Islet of Langerhans (tissue), 1 donor: ENCODE measurements at regions not wholly inside any gene's neighbourhood (a gene's known extent, or its start where the extent isn't known, plus 50 kb on each side); places are given as distances from the start of the nearest gene placed in this dataset.

Experiments used
- FAIRE-seq: peaks from one replicate; lab custom pipeline; 2011; peaks lifted over from hg19 to GRCh38; lab: Jason Lieb, UNC

- FAIRE-seq, result no peak
These were observed 600.8 kb downstream of the DIAPH3 start for GRCh38 chr13:59562924-59563323.

GRCh38 chr13:59566561-59566960 is 597.2 kb downstream of the DIAPH3 start:
- FAIRE-seq, result no peak

- FAIRE-seq, result no peak
These were observed 595.4 kb downstream of the DIAPH3 start for GRCh38 chr13:59568306-59568705.

- FAIRE-seq, result no peak
These were observed 593.5 kb downstream of the DIAPH3 start for GRCh38 chr13:59570204-59570603.

DNA sequence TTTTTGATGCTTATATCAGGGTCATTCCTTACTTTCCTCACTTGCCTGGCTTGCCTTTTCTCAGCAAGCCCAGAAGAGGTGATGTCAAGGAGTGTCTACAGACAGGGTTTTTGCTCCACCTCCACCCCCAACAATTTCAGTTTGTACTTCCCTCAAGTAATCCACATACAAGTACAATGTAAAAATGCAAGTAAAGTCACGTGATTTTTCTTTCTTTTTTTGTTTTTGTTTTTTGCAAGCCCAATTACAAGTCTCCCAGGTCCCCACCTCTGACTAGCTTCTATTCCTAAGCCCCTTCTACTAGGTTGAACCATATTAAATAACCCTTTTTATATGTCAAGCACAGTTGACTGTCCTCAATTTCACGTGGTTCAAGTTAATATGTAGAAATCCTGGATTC is 579.6 kb downstream of the DIAPH3 start:
- no peak for FAIRE-seq

- no peak for FAIRE-seq
These were observed 578.7 kb downstream of the DIAPH3 start for GRCh38 chr13:59584761-59585670.

DNA sequence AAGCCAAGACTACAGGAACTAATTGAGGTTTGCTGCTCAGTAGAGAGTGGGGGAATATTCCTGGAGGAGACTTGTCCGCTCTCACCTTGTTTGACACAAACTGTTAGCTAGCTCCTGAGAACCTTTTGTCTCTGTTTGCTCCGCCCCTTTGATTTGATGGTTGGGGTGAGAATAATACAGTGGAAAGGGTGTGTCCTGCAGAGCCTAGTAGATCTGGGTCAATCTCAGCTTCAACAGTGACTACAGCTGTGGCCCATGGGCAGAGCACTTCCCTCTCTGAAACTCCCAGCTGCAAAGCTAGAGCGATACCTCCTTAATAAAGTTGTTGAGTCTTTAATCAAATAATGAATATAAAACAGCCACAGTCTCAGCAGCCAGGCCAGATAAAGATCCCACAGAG is 576.7 kb downstream of the DIAPH3 start:
- no peak for FAIRE-seq

DNA sequence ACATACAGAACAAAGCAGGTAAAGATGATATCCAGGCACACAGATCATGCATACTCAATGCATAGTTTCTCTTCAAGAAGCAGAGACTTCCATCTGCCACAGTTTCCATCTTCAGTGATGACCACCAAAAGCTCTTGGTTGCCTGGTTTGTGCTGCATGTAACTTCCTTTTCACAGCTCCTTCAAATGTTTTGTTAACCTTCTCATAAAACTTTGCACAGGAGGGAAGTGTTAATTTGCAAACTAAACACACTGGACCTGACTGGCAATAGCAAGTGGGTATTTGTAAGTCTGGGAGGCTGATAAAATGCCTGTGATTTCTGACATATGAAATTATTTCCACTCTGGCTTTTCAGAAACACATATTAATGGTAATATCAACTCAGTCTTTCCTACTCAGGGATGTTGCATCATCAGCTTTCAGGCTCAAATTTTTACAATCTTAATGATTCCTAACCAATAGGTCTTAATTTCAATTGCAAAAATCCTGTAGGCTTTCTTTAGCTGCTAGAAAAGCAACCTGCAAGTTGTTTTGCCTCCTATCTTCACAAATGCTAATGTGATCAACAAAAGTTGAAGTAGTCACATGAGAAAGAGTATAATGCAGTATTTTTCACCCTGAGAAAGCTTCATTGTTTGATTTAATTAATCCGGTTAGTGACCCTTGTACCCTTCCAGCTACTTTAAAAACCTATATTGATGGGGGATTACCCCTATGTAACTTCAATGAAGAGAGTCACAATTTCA is 575.6 kb downstream of the DIAPH3 start:
- FAIRE-seq, result no peak

DNA sequence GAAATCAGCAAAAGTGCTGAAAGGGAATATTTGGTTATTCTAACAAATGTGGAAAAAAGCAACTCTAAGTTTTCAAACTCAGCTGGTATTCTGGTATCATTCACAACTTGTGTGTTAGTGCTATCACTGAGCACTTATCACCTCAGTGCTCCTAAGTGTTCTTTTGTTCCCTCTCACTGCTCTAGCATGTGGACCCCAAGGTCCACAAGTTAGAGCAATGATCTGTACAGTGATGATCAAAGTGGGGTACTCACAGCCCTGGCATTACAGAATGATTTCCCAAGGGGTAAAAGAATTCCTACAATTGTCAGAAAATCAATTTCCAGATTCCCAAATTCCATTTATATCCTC is 575.0 kb downstream of the DIAPH3 start:
- no peak for FAIRE-seq

DNA sequence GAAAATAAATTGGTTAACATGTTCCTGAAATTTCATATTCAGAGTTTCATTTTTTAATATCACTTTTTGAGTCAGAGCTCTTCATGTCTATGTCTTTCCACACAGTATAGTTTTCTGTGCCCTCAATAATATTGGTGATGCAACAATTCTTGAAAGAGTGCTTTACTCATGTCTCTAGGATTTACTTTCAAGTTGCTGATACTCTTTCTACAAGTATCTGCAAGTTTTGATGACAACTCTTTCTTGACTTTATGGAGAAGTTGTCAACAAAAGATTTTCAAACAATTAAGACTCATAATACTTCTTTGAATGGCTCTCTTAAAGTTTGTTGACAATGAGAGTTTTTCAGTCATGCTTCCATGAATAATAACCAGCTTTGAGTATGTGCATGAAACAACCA is 561.7 kb downstream of the DIAPH3 start:
- no peak for FAIRE-seq

DNA sequence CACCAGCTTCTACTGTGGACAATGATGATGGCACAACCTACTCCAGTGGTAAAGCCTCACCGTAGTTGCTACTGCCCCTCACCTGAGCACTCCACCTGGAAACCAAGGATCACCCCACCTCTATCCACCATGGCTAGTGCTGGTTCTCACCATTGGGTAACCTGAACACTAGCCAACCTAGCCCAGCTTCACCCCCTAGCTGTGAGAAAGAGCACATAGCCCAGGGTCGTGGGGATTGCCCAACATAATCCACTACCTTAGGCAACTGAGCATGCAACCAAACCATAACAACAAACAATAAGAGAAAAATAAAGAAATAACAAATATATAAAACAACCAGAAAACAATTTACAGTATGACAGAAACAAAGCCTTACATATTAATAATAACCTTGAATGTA is 560.1 kb downstream of the DIAPH3 start:
- no peak for FAIRE-seq

DNA sequence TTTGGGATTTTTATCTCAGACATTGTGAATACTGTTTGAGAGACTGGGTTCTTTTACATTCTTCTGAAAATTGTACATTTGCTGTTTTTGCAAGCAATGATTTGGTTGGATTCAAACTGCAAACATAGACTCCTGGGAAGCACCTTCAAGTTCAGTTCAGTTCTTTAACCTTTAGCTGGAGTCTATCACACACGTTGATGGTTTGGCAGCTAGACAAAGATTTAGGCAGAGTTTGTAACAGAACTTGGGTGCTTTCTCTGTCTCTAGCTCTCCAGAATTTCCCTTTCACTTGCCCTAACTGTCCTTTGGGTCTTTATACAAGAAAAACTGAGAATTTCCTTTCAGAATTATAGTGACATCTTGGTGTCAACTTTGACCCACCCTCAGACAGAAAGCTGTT is 556.6 kb downstream of the DIAPH3 start:
- no peak for FAIRE-seq

DNA sequence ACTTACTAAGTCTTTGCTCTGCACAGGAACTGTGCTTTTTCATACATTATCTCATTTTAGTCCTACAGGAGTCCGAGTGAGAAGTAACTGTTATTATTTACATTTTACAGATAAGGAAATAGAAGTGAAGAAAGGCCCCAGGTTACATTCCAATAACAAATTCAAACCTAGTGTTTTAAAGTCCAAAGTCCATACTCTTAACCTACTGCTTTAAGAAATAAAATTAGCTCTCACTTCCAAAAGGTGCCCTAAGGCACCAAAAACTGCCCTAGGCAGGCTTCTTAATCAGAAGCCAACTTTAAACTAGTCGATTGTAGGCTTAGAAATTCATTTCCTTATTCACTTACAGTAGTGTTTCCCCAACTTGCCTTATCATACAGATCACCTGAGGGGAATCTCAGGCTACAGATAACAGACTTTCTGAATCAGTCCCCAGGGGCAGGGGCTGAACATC is 555.9 kb downstream of the DIAPH3 start:
- no peak for FAIRE-seq

- FAIRE-seq, result no peak
These were observed 554.3 kb downstream of the DIAPH3 start for GRCh38 chr13:59609421-59609820.
